K562 (cell line): ENCODE measurements at regions not wholly inside any gene's neighbourhood (a gene's known extent, or its start where the extent isn't known, plus 50 kb on each side); places are given as distances from the start of the nearest gene placed in this dataset.

Experiments
- CEBPB ChIP-seq: fragments of 450-650 bp; IDR thresholded peaks from 2 replicates; pipeline ENCODE4 v1.6.1; 2016; ENCODE audit warnings: missing genetic modification characterization, missing compliant biosample characterization
- CTCF ChIP-seq, 3 experiments: IDR thresholded peaks in 2 of 3; conservative IDR thresholded peaks in 1 of 3; 2 replicates each; pipeline ENCODE4 v1.5.1; 2011 to 2012; ENCODE audit warnings: low read length in 3 of 3, mild to moderate bottlenecking in 3 of 3, control low read depth in 2 of 3, improper control_type of control experiment in 1 of 3, inconsistent platforms in 1 of 3, low read depth in 1 of 3, mixed read lengths in 1 of 3, moderate library complexity in 1 of 3; ENCODE audit not compliant: insufficient read depth in 2 of 3
- MXI1 ChIP-seq: IDR thresholded peaks from 2 replicates; pipeline ENCODE4 v1.6.1; 2011; ENCODE audit warnings: low read depth, mild to moderate bottlenecking, improper control_type of control experiment, low read length
- MYC ChIP-seq, 2 experiments: fragments of 250-450 bp in 1 of 2; sonication (Bioruptor Pico) in 1 of 2; IDR thresholded peaks; 2 replicates each; pipeline versions ENCODE4 v1.5.1 to v1.6.1; 2012 to 2021; ENCODE audit warnings: low read depth in 2 of 2, borderline replicate concordance in 1 of 2, improper control_type of control experiment in 1 of 2, low read length in 1 of 2, mild to moderate bottlenecking in 1 of 2, moderate library complexity in 1 of 2
- POLR2A ChIP-seq: fragments of 450-650 bp; conservative IDR thresholded peaks from 2 replicates; pipeline ENCODE4 v1.6.1; 2016
- REST ChIP-seq, 2 experiments: fragments of 450-650 bp; formaldehyde crosslinking in 1 of 2; IDR thresholded peaks; 2 replicates each; pipeline versions ENCODE4 v1.4.0 to v1.6.1; 2014 to 2020; ENCODE audit warnings: mild to moderate bottlenecking in 2 of 2, borderline replicate concordance in 1 of 2, low read depth in 1 of 2
- SMC3 ChIP-seq: conservative IDR thresholded peaks from 2 replicates; pipeline ENCODE4 v1.6.1; 2011; ENCODE audit warnings: low read depth, low read length, improper control_type of control experiment; ENCODE audit not compliant: insufficient read depth
- YY1 ChIP-seq, 3 experiments: IDR thresholded peaks; 2 replicates each; pipeline ENCODE4 v1.6.1; 2011; ENCODE audit warnings: low read length in 2 of 3, mild to moderate bottlenecking in 2 of 3, moderate library complexity in 2 of 3, borderline replicate concordance in 1 of 3, control low read depth in 1 of 3, low read depth in 1 of 3; ENCODE audit not compliant: insufficient read depth in 3 of 3, insufficient replicate concordance in 2 of 3, control insufficient read depth in 1 of 3, insufficient read length in 1 of 3; ENCODE audit errors: extremely low read depth in 1 of 3
- ZBTB17 ChIP-seq: fragments of 450-650 bp; formaldehyde crosslinking; IDR thresholded peaks from 2 replicates; pipeline ENCODE4 v1.4.0; 2020; ENCODE audit warnings: mild to moderate bottlenecking
- ZBTB2 ChIP-seq: fragments of 450-650 bp; IDR thresholded peaks from 2 replicates; pipeline ENCODE4 v1.6.1; 2016; ENCODE audit warnings: antibody characterized with exemption
- ZNF354B ChIP-seq: fragments of 250-450 bp; sonication (Bioruptor Pico); IDR thresholded peaks from 2 replicates; pipeline ENCODE4 v1.4.0; 2020
- ZNF551 ChIP-seq: fragments of 250-450 bp; sonication (Bioruptor Pico); IDR thresholded peaks from 2 replicates; pipeline ENCODE4 v1.5.0; 2021; ENCODE audit warnings: mild to moderate bottlenecking, moderate library complexity
- ZNF609 ChIP-seq: sonication (generic); formaldehyde crosslinking; IDR thresholded peaks from 2 replicates; pipeline ENCODE4 v1.8.1; 2023; ENCODE audit warnings: missing genetic modification reagents, mild to moderate bottlenecking, borderline replicate concordance
- ZNF655 ChIP-seq: fragments of 250-450 bp; sonication (Bioruptor Pico); IDR thresholded peaks from 2 replicates; pipeline ENCODE4 v1.5.0; 2021

GRCh38 chr6:2550247-2550646 lies 200.5 kb downstream of the MYLK4 start:
- TF ChIP-seq ZNF551 (no peak), MYC (IDR thresholded peaks at IDR 0.05; ENCODE audit: low read depth, low read length) (no peak), MYC (CRISPR knock-in tag; IDR thresholded peaks at IDR 0.05; ENCODE audit: borderline replicate concordance, low read depth) (no peak), CTCF (IDR thresholded peaks at IDR 0.05 in 2 of 3, conservative IDR thresholded peaks at IDR 0.05 in 1 of 3; ENCODE audit: insufficient read depth in 2 of 3, low read depth in 1 of 3, low read length in 3 of 3) (no peak), SMC3 (no peak), CEBPB (no peak), MXI1 (no peak), ZBTB17 (no peak), REST (IDR thresholded peaks at IDR 0.05; ENCODE audit: borderline replicate concordance) (no peak), REST (CRISPR knock-in tag; IDR thresholded peaks at IDR 0.05; ENCODE audit: low read depth) (no peak), ZBTB2 (no peak), YY1 (IDR thresholded peaks at IDR 0.05; ENCODE audit: borderline replicate concordance in 1 of 3, control insufficient read depth in 1 of 3, extremely low read depth in 1 of 3, insufficient read depth in 3 of 3, insufficient read length in 1 of 3, insufficient replicate concordance in 2 of 3, low read depth in 1 of 3, low read length in 2 of 3) (no peak), POLR2A (no peak), ZNF609 (CRISPR knock-in tag) (no peak), ZNF354B (CRISPR knock-in tag) (no peak), ZNF655 (CRISPR knock-in tag) (no peak)
